Posterior vena cava (tissue), 2 donors: ENCODE measurements at regions not wholly inside any gene's neighbourhood (a gene's known extent, or its start where the extent isn't known, plus 50 kb on each side); places are given as distances from the start of the nearest gene placed in this dataset.
"Not testable (repeated sequence)": the region's sequence is repeated elsewhere in the genome, so short reads cannot be mapped to it uniquely, and the experiment has no call there.

Experiments
- DNase-seq: peaks from one replicate; pipeline ENCODE4 v3.0.0-alpha.2; 2020; ENCODE audit warnings: low spot score
- intact Hi-C, 2 donors: fragments of 100-400 bp; cut with DNase I; formaldehyde crosslinking; loops; one replicate each; pipeline versions ENCODE4 v1.14.1 to v1.14.2; 2022 to 2023
- donor health status: DM: yes; HTN: yes; CAD: no.
- donor health status: DM: yes; HTN: yes; CAD: no.

- intact Hi-C loops, DNase-seq: not testable (repeated sequence)
These were observed 858.8 kb downstream of the TUBA3C start for GRCh38 chr13:18322821-18323220.

- DNase-seq, intact Hi-C loops: not testable (repeated sequence)
These were observed 862.0 kb downstream of the TUBA3C start for GRCh38 chr13:18319653-18320052.

GRCh38 chr13:18303240-18303813 is 878.3 kb downstream of the TUBA3C start:
- intact Hi-C loops, DNase-seq: not testable (repeated sequence)

- intact Hi-C loops, DNase-seq: not testable (repeated sequence)
These were observed 880.7 kb downstream of the TUBA3C start for GRCh38 chr13:18300968-18301367.

GRCh38 chr13:18297359-18297758 is 884.3 kb downstream of the TUBA3C start:
- DNase-seq, intact Hi-C loops: not testable (repeated sequence)

- intact Hi-C loops, DNase-seq: not testable (repeated sequence)
These were observed 885.0 kb downstream of the TUBA3C start for GRCh38 chr13:18296617-18297016.

GRCh38 chr13:18294311-18294710 is 887.3 kb downstream of the TUBA3C start:
- DNase-seq, intact Hi-C loops: not testable (repeated sequence)

GRCh38 chr13:18286848-18287247 is 894.8 kb downstream of the TUBA3C start:
- DNase-seq, intact Hi-C loops: not testable (repeated sequence)

GRCh38 chr13:18285663-18286062 is 896.0 kb downstream of the TUBA3C start:
- intact Hi-C loops, DNase-seq: not testable (repeated sequence)

GRCh38 chr13:18284040-18284439 is 897.6 kb downstream of the TUBA3C start:
- intact Hi-C loops, DNase-seq: not testable (repeated sequence)

GRCh38 chr13:18281829-18282597 is 899.6 kb downstream of the TUBA3C start:
- DNase-seq, intact Hi-C loops: not testable (repeated sequence)

GRCh38 chr13:18280904-18281828 is 900.5 kb downstream of the TUBA3C start:
- DNase-seq, intact Hi-C loops: not testable (repeated sequence)

- DNase-seq, intact Hi-C loops: not testable (repeated sequence)
These were observed 901.7 kb downstream of the TUBA3C start for GRCh38 chr13:18279971-18280370.

- DNase-seq, intact Hi-C loops: not testable (repeated sequence)
These were observed 904.3 kb downstream of the TUBA3C start for GRCh38 chr13:18277372-18277771.

- DNase-seq, intact Hi-C loops: not testable (repeated sequence)
These were observed 905.3 kb downstream of the TUBA3C start for GRCh38 chr13:18276280-18276679.

- DNase-seq, intact Hi-C loops: not testable (repeated sequence)
These were observed 907.7 kb downstream of the TUBA3C start for GRCh38 chr13:18273785-18274514.

GRCh38 chr13:18258801-18259419 is 922.7 kb downstream of the TUBA3C start:
- DNase-seq, intact Hi-C loops: not testable (repeated sequence)

GRCh38 chr13:18257686-18258085 is 923.9 kb downstream of the TUBA3C start:
- intact Hi-C loops, DNase-seq: not testable (repeated sequence)
